ENCODE measurements at regions not wholly inside any gene's neighbourhood (a gene's known extent, or its start where the extent isn't known, plus 50 kb on each side); places are given as distances from the start of the nearest gene placed in this dataset.
A peak's percentile ranks its signal among the peaks of the same experiment; 100 is the strongest.
"Not testable (repeated sequence)": the region's sequence is repeated elsewhere in the genome, so short reads cannot be mapped to it uniquely, and the experiment has no call there.

DNA sequence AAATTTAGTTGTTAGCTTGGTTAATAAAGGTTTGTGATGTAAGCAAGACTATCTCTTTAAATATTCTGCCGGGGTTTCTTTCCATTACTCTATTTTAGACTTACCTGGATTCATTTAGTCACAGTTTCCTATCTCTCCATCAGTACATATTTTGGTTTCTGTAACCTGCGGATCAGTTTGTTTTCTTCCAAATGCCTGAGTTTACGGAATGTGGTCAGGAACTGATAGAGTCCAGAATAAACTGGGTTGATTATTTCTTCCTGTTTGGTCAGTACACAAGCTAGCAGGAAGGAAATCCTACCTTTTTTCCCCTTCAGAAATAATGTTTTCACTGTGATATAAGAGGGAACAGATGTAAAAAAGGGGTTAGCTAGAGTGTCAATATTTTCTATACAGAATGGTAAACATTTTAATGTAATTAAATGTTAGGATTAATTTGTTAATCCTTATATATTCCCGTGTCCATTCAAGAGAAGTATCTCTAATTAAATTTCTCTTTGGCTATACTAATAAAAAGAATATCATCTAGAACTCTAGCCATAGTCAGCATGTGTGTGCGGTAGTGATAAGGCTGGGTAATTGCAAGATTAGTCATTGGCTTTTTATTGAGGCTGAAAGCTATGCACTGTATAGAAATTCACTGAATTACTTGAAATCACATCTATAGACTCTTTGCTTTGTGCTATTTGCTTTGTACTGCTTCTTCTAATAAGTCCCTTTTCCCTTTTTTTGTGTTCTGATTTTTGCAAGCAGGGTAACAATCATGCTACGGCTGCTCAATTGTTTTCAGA, 144.7 kb upstream of the ADGRL4 start:
- no peak for DNase-seq (ENCODE audit: low spot score)

GRCh38 chr1:79150576-79150975, 144.0 kb upstream of the ADGRL4 start:
- no peak for DNase-seq (ENCODE audit: low spot score)

GRCh38 chr1:79138227-79138626, 131.7 kb upstream of the ADGRL4 start:
- DNase-seq (ENCODE audit: low spot score) = not testable (repeated sequence)

GRCh38 chr1:79133774-79134364, 127.3 kb upstream of the ADGRL4 start:
- DNase-seq (ENCODE audit: low spot score) = no peak

- no peak for DNase-seq (ENCODE audit: low spot score)
Observed at GRCh38 chr1:79131626-79132025, 125.1 kb upstream of the ADGRL4 start.

DNA sequence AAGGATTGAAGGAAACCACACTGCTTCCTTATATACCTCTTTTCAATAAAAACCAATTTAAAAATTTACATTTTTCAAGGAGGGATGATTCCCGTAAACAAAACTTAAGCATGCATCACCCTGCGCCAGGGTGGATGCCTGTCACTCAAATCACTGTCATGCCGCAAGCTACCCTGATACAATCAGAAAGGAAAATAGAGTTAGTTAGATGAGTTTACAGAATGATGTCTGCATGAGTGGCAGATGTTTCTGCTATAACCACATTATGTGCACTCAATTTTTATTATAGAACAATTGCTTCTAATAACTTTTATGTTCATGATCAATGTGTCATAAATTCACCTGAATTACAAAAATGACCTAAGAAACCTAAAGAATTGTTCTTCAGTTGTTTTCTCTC, 123.4 kb upstream of the ADGRL4 start:
- no peak for DNase-seq (ENCODE audit: low spot score)

DNA sequence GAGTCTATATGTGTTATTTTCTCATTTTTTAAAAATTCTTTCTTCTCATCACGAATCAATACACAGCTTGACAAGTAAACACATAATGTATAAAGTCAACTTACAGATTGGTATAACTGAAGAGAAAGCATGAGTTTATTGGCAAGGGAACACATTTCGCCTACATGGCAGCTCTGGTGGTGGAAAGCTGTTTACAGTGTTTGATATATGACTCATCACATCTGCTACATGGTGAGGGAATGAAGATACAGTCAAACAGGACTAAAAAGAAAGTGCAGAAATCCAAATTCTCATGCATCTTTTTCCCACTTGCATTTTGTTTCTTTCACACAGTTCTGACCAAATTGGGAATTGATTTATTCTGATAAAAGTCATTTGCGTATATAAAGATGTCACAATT, 122.2 kb upstream of the ADGRL4 start:
- peak; percentile 35 for DNase-seq (ENCODE audit: low spot score)

DNA sequence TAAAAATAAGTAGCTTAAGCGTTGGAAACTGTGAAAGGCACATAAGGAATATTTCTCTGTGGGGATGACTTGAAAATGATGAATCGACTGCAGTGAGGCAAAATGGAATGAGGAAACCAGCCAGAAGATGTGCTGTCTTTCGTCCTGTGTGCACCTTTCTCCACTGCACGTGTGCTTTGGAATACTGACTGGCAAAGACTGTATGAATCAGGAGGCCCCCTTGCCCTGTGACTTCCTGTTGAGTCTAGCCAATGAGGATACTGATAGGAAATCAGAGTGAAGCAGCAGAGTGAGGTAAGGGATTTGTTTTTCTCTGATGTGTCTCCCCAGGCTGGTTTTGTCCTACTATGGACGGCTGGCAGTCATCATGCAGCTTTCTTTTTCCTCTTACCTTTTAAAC, 118.2 kb upstream of the ADGRL4 start:
- peak; percentile 14 for DNase-seq (ENCODE audit: low spot score)

DNA sequence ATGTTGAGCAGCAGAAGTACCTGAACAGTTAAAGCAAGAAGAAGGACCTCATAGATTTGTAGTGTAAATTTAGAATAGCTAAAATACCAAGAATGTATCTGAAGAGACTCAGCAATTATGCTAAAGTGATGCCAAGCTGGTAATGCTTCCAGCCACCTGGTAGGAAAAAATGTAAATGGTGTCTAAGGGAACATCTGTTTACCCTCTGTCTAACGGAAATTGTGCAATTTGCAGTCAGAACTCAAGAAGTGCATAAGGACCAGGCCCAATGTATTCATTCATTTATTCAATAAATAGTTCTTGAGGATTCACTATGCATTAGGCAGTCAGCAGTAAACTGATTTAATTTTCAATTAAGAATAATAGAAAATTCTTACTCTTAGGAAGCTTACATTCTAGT, 116.0 kb upstream of the ADGRL4 start:
- no peak for DNase-seq (ENCODE audit: low spot score)

- DNase-seq (ENCODE audit: low spot score) = no peak
Observed at GRCh38 chr1:79117376-79117775, 110.8 kb upstream of the ADGRL4 start.

DNA sequence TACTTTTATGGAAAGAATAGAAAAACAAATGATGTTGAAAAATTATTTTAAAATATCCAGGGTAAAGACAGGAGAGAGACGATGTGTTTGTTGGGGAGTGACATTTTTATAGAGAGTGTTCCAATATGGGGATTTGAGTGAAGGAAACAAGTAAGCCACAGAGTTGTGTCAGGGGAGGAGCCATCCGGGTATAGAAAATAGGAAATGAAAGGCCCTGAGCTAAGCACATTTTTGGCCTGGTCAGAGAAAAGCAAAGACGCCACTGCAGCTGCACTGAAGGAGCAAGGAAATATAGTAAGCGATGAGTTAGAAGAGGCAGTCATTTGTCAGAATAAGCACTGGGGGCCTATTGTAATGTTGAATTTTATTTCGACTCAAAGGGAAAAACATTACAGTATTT, 107.3 kb upstream of the ADGRL4 start:
- DNase-seq (ENCODE audit: low spot score) = no peak

GRCh38 chr1:79110749-79111148, 104.2 kb upstream of the ADGRL4 start:
- DNase-seq (ENCODE audit: low spot score) = no peak

GRCh38 chr1:79109445-79109844, 102.9 kb upstream of the ADGRL4 start:
- no peak for DNase-seq (ENCODE audit: low spot score)

GRCh38 chr1:79105500-79105899, 99.0 kb upstream of the ADGRL4 start:
- no peak for DNase-seq (ENCODE audit: low spot score)

DNA sequence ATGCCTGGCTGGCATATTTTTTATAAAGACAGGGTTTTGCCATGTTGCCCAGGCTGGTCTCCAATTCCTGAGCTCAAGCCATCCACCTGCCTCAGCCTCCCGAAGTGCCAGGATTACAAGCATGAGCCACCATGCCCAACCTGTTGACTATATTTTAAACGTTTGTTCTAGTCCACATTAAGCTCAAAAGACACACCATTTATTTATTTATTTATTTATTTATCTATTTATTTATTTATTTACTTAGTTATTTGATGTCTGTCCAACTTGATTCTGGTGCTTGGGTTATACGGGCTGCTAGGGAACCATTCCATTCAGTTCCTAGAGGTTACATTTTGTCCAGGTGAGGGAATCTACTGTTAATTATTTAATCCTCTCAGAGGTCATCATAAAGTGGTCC, 98.1 kb upstream of the ADGRL4 start:
- no peak for DNase-seq (ENCODE audit: low spot score)

GRCh38 chr1:79100385-79100784, 93.9 kb upstream of the ADGRL4 start:
- peak; percentile 66 for DNase-seq (ENCODE audit: low spot score)

DNA sequence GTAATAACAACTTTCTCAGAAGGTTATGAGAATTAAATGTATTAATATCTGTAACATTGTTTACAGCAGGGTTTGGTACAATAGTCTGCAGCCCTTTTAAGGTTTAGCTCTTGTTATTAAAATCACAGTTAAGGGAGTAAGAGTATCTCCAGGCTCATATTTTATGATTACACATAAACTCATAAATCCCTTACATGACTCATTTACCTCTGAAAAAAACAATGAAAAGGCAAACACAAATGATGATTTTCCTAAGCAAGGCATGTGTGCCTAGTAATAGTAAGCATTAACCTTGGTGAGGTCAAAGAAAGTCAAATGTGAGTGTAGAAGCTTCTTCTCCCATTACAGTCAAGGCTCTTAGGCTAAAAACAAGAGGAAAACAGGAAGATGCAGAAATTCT, 84.5 kb upstream of the ADGRL4 start:
- DNase-seq (ENCODE audit: low spot score) = no peak

DNA sequence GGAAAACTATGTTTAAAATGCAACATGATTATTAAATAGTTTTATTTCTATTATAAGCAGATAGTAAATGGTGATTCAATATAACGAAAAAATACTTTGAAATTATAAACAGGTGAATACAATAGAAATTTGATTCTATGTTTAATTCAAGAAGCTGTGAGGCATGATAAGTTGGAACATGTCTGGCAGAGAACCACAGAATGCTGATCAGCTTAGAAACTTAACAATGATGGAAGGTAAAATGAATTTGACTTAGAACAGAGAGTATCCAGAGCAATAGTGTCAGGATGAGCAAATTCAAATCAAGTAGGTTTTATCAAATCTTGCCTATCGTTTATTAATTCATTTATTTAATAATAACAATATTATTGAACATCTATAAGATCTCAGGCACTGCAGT, 83.4 kb upstream of the ADGRL4 start:
- no peak for DNase-seq (ENCODE audit: low spot score)

DNA sequence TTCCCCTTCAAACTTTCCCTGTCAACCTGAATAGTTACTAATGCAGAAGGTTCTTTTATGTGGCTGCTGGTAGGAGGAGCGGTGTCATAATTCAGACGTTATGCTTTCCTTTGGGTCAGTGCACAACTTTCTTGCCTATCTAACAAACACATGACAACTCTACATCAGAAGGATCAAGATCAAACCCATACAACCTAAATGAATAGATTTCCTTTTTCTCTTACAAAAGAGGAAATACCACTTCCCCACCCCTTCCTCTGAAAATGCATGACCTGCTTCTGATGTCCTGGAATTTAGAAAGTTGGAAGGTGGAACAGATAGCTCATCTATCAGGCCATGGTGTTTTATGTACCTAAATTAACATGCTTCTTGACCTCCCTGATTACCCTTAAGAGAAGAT, 75.7 kb upstream of the ADGRL4 start:
- DNase-seq (ENCODE audit: low spot score) = no peak

GRCh38 chr1:79079770-79080169, 73.2 kb upstream of the ADGRL4 start:
- DNase-seq (ENCODE audit: low spot score) = peak; percentile 66

- DNase-seq (ENCODE audit: low spot score) = no peak
Observed at GRCh38 chr1:79074975-79075374, 68.4 kb upstream of the ADGRL4 start.

DNA sequence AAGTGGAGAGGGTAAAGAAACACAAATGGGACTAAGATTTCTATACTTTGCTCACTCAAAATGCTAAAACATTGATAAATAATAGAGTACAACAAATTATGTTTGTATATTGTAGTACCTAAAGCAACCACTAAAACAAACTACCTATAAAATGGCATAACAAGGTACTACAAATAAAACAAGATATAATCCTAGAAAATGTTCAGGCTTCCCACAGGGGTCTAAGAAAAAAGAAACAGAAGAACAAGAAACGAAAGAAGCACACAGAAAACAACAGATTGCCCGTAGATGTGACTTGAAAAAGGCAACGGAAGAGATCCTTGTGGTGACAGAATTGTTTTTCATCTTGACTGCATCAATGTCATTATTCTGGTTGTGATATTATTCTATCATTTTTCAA, 63.3 kb upstream of the ADGRL4 start:
- DNase-seq (ENCODE audit: low spot score) = no peak

DNA sequence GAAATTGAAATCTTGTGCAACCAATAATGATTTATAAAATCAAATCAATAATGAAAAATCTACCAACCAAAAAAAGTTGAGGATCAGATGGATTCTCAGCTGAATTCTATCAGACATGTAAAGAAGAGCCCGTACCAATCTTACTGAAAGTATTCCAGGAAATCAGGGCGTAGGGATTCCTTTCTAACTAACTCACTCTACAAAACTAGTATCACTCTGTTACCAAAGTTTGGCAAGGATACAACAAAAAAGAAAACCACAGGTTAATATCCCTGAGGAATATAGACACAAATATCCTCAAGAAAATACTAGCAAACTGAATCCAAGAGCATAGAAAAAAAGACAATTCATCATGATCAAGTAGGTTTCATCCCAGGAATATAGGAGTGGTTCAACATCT, 52.8 kb upstream of the ADGRL4 start:
- no peak for DNase-seq (ENCODE audit: low spot score)
